ENCODE measurements at regions not wholly inside any gene's neighbourhood (a gene's known extent, or its start where the extent isn't known, plus 50 kb on each side); places are given as distances from the start of the nearest gene placed in this dataset.
"Not testable (repeated sequence)": the region's sequence is repeated elsewhere in the genome, so short reads cannot be mapped to it uniquely, and the experiment has no call there.

DNA sequence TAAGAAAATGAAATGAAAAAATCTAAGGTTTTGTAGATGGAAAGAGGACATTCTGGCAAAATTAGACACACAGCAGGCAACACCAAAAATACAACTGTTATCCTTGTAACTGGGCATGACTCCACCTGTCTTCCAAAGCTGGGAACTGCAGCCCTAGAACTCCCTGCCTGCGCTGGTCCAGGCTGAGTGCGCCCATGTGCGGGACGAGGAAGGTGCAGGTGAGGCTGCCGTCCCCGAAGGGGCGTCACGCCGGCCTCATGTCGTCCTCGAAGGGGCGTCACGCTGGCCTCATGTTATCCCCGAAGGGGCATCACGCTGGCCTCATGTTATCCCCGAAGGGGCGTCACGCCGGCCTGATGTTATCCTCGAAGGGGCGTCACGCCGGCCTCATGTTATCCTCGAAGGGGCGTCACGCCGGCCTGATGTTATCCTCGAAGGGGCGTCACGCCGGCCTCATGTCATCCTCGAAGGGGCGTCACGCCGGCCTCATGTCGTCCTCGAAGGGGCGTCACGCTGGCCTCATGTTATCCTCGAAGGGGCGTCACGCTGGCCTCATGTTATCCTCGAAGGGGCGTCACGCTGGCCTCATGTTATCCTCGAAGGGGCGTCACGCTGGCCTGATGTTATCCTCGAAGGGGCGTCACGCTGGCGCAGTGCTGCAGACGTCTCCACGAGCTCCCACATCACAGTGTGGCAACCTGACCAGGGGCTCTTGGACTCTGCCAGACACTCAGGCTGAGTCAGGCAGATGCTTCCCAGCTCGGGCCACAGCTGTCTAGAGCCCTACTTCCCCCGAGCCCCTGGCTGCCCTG lies 100.3 kb upstream of the SALL3 start:
- DNase-seq (ENCODE audit: low read depth), result not testable (repeated sequence)

DNA sequence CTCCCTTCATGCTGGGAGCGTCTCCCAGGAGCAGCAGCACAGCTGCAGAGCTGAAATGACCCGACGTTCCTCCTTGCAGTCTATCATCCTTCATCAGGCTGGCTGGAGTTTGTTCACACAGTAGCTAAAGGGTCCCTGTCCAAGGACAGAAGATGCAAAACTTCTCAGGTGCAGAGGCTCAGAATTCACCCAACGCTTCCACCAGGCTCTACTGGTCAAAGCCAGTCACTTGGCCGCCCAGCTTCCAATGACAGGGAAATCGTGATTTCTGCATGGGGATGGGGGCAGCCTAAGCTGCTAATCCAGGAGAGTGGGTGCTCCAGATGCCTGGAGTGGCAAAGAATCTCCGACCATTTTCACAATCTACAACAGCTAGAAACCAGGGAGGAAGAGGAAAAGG lies 97.0 kb upstream of the SALL3 start:
- DNase-seq (ENCODE audit: low read depth), result no peak
- H3K27me3 ChIP-seq (ENCODE audit: control insufficient read depth, insufficient read depth, low read length), result no peaks in the 10 kb centered on the region
- TF ChIP-seq, protein P1, sequence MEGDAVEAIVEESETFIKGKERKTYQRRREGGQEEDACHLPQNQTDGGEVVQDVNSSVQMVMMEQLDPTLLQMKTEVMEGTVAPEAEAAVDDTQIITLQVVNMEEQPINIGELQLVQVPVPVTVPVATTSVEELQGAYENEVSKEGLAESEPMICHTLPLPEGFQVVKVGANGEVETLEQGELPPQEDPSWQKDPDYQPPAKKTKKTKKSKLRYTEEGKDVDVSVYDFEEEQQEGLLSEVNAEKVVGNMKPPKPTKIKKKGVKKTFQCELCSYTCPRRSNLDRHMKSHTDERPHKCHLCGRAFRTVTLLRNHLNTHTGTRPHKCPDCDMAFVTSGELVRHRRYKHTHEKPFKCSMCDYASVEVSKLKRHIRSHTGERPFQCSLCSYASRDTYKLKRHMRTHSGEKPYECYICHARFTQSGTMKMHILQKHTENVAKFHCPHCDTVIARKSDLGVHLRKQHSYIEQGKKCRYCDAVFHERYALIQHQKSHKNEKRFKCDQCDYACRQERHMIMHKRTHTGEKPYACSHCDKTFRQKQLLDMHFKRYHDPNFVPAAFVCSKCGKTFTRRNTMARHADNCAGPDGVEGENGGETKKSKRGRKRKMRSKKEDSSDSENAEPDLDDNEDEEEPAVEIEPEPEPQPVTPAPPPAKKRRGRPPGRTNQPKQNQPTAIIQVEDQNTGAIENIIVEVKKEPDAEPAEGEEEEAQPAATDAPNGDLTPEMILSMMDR (IDR thresholded peaks at IDR 0.05; ENCODE audit: insufficient read depth, low read length, poor library complexity, severe bottlenecking), result no peak
- H3K4me3 ChIP-seq (ENCODE audit: low read depth, low read length), result no peak overlapping the region
- no peaks in the 10 kb centered on the region for H3K36me3 ChIP-seq (ENCODE audit: control insufficient read depth, insufficient read depth, low read length)

More for the DNA sequence above, 100.3 kb upstream of the SALL3 start:
- H3K4me3 ChIP-seq (ENCODE audit: low read depth, low read length); H3K27me3 ChIP-seq (ENCODE audit: control insufficient read depth, insufficient read depth, low read length); H3K36me3 ChIP-seq (ENCODE audit: control insufficient read depth, insufficient read depth, low read length): not testable (repeated sequence)
- TF ChIP-seq, protein P1 (IDR thresholded peaks at IDR 0.05; ENCODE audit: insufficient read depth, low read length, poor library complexity, severe bottlenecking), result peak; percentile 48

DNA sequence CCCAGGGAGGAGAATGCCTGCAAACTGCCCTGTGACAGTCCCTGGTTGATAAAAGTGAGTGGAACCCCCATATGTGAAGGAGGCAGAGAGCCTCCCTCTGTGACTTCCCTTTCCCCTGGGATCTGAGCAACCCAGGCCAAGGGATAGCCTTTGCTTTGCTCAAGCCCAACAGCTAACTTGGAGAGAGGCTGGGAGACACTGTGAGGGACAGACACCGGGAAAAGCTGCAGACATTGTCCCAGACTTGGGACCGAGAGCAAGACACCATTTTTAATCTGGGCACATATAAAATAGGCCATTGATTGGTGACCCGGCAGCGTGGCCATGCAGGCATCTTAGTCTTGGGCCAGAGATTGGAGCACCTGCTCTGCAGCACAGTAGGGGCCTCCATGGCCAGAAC lies 96.1 kb upstream of the SALL3 start:
- DNase-seq (ENCODE audit: low read depth), result no peak
- Histone ChIP-seq H3K36me3 (ENCODE audit: control insufficient read depth, insufficient read depth, low read length) (no peaks in the 10 kb centered on the region), H3K27me3 (ENCODE audit: control insufficient read depth, insufficient read depth, low read length) (no peaks in the 10 kb centered on the region), H3K4me3 (ENCODE audit: low read depth, low read length) (no peak overlapping the region)
- TF ChIP-seq, protein P1 (IDR thresholded peaks at IDR 0.05; ENCODE audit: insufficient read depth, low read length, poor library complexity, severe bottlenecking), result no peak

DNA sequence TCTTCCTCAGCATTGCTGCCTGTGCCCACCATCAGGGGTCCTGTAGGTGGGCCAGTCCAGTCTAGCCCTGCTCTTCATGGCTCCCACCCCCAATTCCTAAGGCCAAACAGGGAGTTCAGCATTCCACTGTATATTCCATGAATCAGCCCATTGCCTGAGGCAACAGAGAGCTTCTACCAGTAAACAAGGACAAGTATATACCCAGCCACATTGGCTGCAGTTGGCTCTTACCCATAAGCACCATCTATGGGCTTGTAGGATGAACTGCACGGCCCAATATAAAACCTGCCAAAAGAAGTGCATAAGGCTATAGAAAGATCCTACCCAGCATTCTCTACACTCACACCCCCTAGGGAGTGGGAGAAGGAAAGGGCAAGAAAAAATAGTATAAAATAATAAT lies 95.1 kb upstream of the SALL3 start:
- no peak overlapping the region for H3K4me3 ChIP-seq (ENCODE audit: low read depth, low read length)
- no peak for DNase-seq (ENCODE audit: low read depth)
- TF ChIP-seq, protein P1 (IDR thresholded peaks at IDR 0.05; ENCODE audit: insufficient read depth, low read length, poor library complexity, severe bottlenecking), result no peak
- H3K36me3 ChIP-seq (ENCODE audit: control insufficient read depth, insufficient read depth, low read length), result no peaks in the 10 kb centered on the region
- no peaks in the 10 kb centered on the region for H3K27me3 ChIP-seq (ENCODE audit: control insufficient read depth, insufficient read depth, low read length)

DNA sequence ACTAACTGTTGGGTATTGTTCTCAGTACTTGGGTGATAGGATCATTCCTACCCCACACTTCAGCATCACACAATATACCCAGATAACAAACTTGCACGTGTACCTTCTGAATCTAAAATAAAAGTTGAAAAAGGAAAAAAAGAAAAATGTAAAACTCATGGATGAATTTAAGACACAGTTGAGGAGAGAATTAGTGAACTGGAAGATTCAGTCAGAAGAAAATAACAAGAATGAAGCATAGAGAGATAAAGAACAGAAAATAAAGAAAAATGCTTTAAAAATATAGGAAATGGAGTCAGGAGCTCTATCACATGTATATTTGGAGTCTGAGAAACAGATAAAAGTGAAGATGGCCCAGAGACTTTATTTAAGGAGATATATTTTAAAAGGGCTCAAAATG lies 90.4 kb upstream of the SALL3 start:
- TF ChIP-seq, protein P1 (IDR thresholded peaks at IDR 0.05; ENCODE audit: insufficient read depth, low read length, poor library complexity, severe bottlenecking), result no peak
- no peak for DNase-seq (ENCODE audit: low read depth)
- Histone ChIP-seq H3K4me3 (ENCODE audit: low read depth, low read length) (no peak overlapping the region), H3K27me3 (ENCODE audit: control insufficient read depth, insufficient read depth, low read length) (peaks cover 6% of the 10 kb centered on the region), H3K36me3 (ENCODE audit: control insufficient read depth, insufficient read depth, low read length) (no peaks in the 10 kb centered on the region)

DNA sequence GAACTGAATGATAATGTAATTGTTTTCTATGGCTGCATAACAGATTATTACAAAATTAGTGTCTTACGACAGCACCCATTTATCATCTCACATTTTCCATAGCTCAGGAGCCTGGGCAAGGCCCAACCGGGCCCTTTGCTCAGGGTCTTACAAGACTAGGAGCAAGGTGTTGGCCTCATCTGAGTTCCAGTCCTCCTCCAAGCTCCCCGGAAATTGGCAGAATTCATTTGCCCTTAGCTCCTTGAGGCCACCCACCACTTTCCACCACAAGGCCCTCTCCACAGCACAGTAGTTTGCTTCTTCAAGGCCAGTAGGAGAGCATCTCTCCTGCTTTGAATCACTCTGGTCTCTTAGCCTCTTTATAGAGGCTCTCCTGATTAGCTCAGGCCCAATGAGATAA lies 89.2 kb upstream of the SALL3 start:
- no peak for DNase-seq (ENCODE audit: low read depth)

More for the DNA sequence above, 89.2 kb upstream of the SALL3 start:
- H3K27me3 ChIP-seq (ENCODE audit: control insufficient read depth, insufficient read depth, low read length), result peaks cover 6% of the 10 kb centered on the region
- H3K4me3 ChIP-seq (ENCODE audit: low read depth, low read length), result no peak overlapping the region
- TF ChIP-seq, protein P1 (IDR thresholded peaks at IDR 0.05; ENCODE audit: insufficient read depth, low read length, poor library complexity, severe bottlenecking), result no peak
- H3K36me3 ChIP-seq (ENCODE audit: control insufficient read depth, insufficient read depth, low read length), result no peaks in the 10 kb centered on the region
